ENCODE measurements at regions not wholly inside any gene's neighbourhood (a gene's known extent, or its start where the extent isn't known, plus 50 kb on each side); places are given as distances from the start of the nearest gene placed in this dataset.

DNA sequence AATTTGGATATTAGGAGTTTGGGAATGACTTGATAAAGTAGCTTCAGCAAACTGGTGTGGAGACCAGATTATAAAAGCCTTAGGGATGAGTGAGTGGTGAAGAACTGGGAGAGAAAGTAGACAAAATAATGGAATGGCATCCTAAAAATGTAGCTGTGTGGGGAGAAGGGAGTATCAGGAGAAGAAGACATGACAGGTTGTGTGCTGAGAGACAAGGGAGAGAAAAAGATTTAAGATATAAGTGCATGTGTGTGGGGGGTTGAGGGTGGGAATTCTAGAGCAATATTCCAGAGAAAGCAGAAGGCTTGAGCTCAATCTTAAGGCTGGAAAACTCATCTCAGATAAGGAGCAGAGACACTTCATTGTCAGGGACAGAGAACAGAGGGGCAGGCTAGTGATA is 159.5 kb downstream of the HNMT start:
- H3K4me2 ChIP-seq, result no peak overlapping the region
- no peaks in the 10 kb centered on the region for H3K4me1 ChIP-seq
- H3K9ac ChIP-seq, result no peak overlapping the region
- H3K27ac ChIP-seq, result no peak overlapping the region
- H4K20me1 ChIP-seq, result no peaks in the 10 kb centered on the region
- H3K4me3 ChIP-seq, result no peak overlapping the region
- no peaks in the 10 kb centered on the region for H3K9me3 ChIP-seq
- H3K27me3 ChIP-seq, result no peaks in the 10 kb centered on the region
- no peak for TF ChIP-seq Cebpa-rat (IDR thresholded peaks at IDR 0.05)
- no peaks in the 10 kb centered on the region for H3K36me3 ChIP-seq

DNA sequence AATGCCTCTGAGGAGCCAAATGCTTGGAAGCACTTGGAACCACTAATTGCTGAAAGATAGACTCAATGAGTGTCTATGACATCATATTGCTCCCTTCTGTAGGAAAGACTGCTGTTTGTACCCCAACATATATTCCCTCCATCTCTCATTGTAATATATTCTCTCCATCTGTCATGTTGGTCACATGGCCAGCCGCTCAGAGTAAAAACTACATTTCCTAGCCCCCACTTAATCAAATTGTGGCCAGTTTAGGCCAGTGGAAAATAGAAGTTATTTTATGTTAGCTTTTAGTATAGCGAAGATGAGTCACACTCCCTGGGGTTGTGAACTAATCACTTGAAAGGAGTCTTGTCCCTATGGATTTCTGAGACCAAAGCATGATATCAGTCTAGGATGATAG is 160.2 kb downstream of the HNMT start:
- Histone ChIP-seq H3K4me3 (no peak overlapping the region), H3K27ac (no peak overlapping the region), H3K4me1 (no peaks in the 10 kb centered on the region)

DNA sequence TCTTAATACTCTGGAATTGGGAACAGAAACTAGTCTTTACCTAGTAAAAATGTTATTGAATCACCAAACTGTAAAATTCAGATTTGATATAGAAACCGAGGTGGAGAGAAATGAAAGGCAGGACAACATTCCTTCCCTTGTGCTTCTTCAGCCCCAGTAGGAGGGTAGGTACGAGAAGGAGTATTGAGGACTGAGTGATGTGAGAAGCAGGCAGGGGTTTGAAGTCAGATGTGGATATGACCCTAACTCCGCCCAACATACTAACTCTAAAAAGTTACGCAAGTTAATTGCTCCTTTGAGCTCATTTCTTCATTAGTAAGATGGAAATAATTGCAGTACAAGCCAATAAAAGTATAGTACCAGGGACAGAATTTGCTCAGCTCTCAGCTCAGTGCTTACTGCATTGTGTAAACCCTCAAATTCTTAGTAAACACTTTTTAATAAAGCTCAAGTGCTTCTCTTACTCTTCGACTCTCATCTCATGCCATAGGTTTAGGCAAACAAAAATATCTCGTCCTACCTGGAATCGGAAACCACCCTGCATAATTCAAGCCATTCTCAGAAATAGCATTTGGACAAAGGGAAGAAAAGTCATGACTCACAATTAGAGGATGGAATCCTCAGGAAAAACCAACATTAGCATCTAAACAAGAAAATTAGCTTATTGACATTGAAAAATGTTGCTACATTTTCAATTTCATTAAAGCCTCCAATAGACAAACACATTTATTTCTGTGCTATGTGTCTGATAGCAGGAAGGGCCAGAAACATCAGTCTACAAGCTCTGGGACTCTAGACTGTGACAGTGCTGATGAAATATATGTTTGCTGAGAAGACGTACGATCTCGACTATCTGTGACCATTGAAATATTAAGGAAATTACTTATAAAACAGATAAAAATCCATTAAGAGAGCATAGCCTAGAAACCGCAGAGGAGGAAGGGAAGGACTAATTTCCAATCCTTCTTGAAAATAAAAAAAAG is 161.3 kb downstream of the HNMT start:
- TF ChIP-seq Cebpa-rat (IDR thresholded peaks at IDR 0.05), result no peak
- no peaks in the 10 kb centered on the region for H3K27me3 ChIP-seq
- no peaks in the 10 kb centered on the region for H3K4me1 ChIP-seq
- H3K4me2 ChIP-seq, result no peak overlapping the region
- no peak overlapping the region for H3K4me3 ChIP-seq
- no peak overlapping the region for H3K9ac ChIP-seq
- no peaks in the 10 kb centered on the region for H4K20me1 ChIP-seq
- H3K27ac ChIP-seq, result no peak overlapping the region
- H3K36me3 ChIP-seq, result no peaks in the 10 kb centered on the region
- H3K9me3 ChIP-seq, result no peaks in the 10 kb centered on the region

More for the DNA sequence above, 160.2 kb downstream of the HNMT start:
- no peak for TF ChIP-seq Cebpa-rat (IDR thresholded peaks at IDR 0.05)
- Histone ChIP-seq H4K20me1 (no peaks in the 10 kb centered on the region), H3K27me3 (no peaks in the 10 kb centered on the region), H3K9me3 (no peaks in the 10 kb centered on the region), H3K36me3 (no peaks in the 10 kb centered on the region), H3K9ac (no peak overlapping the region), H3K4me2 (no peak overlapping the region)

DNA sequence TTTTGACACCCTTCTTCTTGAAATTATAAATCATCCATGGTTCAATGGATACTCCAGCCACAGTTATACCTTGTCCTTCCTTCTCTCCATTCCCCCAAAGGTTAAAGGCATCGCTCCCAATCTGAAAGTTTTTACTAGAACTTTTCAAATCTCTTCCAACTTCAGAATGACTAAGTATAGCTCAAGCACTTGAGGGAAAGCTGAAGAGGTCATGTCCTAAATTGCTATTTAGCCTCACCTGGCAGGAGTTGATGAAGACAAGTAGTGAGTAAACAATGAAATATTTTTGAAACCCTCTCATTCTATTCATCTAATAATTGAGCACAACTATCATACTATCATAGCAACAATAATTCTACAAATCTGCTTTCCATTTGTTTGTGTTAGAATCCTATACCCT is 167.8 kb downstream of the HNMT start:
- Histone ChIP-seq H3K4me3 (no peak overlapping the region), H3K9me3 (no peaks in the 10 kb centered on the region), H3K27ac (no peak overlapping the region), H3K9ac (no peak overlapping the region), H3K27me3 (no peaks in the 10 kb centered on the region), H3K36me3 (no peaks in the 10 kb centered on the region), H4K20me1 (no peaks in the 10 kb centered on the region), H3K4me1 (no peaks in the 10 kb centered on the region), H3K4me2 (no peak overlapping the region)
- TF ChIP-seq Cebpa-rat (IDR thresholded peaks at IDR 0.05), result no peak

DNA sequence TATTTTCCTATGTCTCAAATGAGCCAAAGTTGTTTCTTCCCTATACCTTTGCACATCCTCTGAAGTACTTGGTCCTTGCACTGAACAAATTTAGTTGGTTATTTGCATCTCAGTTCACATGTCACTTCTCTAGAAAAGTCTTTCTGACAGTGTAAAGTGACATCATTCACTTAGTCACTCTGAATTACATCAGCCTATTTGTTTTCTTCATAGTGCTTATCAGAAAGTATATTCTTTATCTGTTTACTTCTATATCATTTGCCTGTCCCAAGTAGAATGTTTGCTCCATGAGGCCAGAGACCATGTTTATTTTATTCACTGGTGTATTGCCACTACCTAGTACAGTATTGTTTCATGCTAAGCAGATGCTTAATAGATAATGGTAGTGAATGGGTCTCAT is 173.7 kb downstream of the HNMT start:
- Histone ChIP-seq H3K9ac (no peak overlapping the region), H3K4me3 (no peak overlapping the region), H3K4me2 (no peak overlapping the region), H3K36me3 (no peaks in the 10 kb centered on the region), H4K20me1 (no peaks in the 10 kb centered on the region), H3K27me3 (no peaks in the 10 kb centered on the region), H3K9me3 (no peaks in the 10 kb centered on the region), H3K4me1 (no peaks in the 10 kb centered on the region), H3K27ac (no peak overlapping the region)
- TF ChIP-seq Cebpa-rat (IDR thresholded peaks at IDR 0.05), result no peak

DNA sequence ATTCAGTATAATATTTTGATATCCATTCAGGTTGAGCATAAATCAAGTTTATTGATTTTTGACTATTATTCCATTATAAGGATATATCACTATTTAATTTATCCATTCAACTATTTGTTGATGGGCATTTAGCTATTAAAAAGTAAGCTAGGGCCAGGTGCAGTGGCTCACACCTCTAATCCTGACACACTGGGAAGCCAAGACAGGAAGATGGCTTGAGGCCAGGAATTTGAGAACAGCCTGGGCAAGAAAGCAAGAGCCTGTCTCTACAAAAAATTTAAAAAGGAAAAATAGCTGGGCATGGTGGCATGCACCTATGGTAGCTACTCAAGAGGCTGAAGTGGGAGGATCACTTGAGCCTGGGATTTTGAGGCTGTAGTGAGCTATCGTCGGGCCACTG is 183.5 kb downstream of the HNMT start:
- Histone ChIP-seq H3K27ac (no peak overlapping the region), H3K4me3 (no peak overlapping the region), H3K27me3 (no peaks in the 10 kb centered on the region), H3K4me1 (no peaks in the 10 kb centered on the region), H3K36me3 (no peaks in the 10 kb centered on the region), H3K9ac (no peak overlapping the region), H4K20me1 (no peaks in the 10 kb centered on the region), H3K4me2 (no peak overlapping the region), H3K9me3 (no peaks in the 10 kb centered on the region)
- TF ChIP-seq Cebpa-rat (IDR thresholded peaks at IDR 0.05), result no peak

DNA sequence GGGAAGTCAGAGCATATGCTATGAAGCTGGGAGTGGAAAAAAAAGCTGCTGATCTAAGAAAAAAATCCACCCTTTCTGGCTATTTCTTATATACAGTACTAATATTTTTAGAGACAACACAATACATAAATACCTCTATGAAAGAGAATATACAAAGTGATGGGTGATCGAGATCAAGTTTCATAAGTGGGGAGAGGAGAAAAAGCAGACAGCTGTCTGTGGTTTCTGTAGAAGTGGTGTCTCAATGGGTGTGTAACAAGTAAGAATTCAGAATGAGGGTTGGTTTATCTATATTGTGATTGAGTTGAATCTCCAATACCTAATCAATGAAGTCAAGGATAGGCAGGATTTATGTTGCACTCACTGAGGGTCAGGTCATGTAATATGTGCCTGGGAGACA is 191.0 kb downstream of the HNMT start:
- no peaks in the 10 kb centered on the region for H4K20me1 ChIP-seq
- no peak overlapping the region for H3K27ac ChIP-seq
- no peaks in the 10 kb centered on the region for H3K9me3 ChIP-seq
- H3K4me2 ChIP-seq, result no peak overlapping the region
- H3K27me3 ChIP-seq, result no peaks in the 10 kb centered on the region
- no peak overlapping the region for H3K9ac ChIP-seq
- H3K36me3 ChIP-seq, result no peaks in the 10 kb centered on the region
- no peaks in the 10 kb centered on the region for H3K4me1 ChIP-seq
- TF ChIP-seq Cebpa-rat (IDR thresholded peaks at IDR 0.05), result no peak
- H3K4me3 ChIP-seq, result no peak overlapping the region

DNA sequence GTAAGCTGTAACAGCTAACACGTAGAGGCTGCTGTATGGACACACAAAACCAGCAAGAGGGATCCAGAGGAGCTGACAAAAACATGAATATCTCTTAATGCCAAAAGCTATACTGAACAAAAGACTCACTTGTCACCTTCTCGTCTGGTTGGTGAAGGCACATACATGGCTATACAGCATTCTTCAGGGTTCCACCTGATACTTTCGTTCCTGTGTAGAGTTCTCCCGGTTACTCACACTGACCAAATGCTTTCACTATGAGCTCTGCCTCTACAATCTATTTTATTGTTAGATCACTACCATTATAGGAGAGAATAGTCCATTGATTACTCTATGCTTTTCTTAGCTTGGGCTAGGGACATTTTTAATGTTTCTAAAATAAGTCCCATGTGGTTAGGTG is 193.1 kb downstream of the HNMT start:
- H3K27ac ChIP-seq, result no peak overlapping the region
- H3K4me2 ChIP-seq, result no peak overlapping the region
- no peak for TF ChIP-seq Cebpa-rat (IDR thresholded peaks at IDR 0.05)
- H3K4me3 ChIP-seq, result no peak overlapping the region
- H3K27me3 ChIP-seq, result no peaks in the 10 kb centered on the region
- H3K9me3 ChIP-seq, result no peaks in the 10 kb centered on the region
- no peaks in the 10 kb centered on the region for H3K36me3 ChIP-seq
- H3K4me1 ChIP-seq, result no peaks in the 10 kb centered on the region
- H3K9ac ChIP-seq, result no peak overlapping the region
- no peaks in the 10 kb centered on the region for H4K20me1 ChIP-seq

DNA sequence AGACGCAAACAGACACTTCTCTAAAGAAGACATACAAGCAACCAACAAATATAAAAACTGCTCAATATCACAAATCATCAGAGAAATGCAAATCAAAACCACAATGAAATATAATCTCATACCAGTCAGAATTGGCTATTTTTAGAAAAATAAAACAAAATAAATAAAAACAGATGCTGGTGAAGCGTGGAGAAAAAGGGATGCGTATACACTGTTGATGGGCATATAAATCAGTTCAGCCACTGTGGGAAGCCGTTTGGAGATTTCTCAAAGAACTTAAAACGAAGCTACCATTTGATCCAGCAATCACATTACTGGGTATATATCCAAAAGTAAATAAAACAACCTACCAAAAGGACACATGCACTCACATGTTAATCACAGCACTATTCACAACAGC is 206.2 kb downstream of the HNMT start:
- Histone ChIP-seq H3K27ac (no peak overlapping the region), H3K4me3 (no peak overlapping the region), H3K4me2 (no peak overlapping the region), H3K4me1 (no peaks in the 10 kb centered on the region), H3K27me3 (no peaks in the 10 kb centered on the region), H3K9me3 (peaks cover 11% of the 10 kb centered on the region), H3K9ac (no peak overlapping the region), H4K20me1 (no peaks in the 10 kb centered on the region), H3K36me3 (no peaks in the 10 kb centered on the region)
- no peak for TF ChIP-seq Cebpa-rat (IDR thresholded peaks at IDR 0.05)

DNA sequence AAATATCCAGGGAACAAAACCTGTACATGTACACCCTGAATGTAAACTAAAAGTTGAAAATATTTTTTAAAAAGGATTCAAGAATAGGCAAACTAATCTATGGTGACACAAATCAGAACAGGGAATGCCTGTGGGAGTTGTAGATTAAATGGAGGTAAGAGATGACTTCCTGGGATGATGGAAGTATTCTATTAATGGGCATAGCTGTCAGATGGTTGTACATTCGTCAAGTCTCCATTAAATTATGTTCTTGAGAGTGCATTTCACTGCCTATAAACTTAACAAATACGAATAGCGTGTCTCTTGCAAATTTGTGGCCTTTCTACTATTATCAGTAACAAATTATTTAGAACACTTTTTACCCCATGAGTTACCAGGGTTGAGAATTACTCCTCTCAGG is 207.0 kb downstream of the HNMT start:
- H3K4me1 ChIP-seq, result no peaks in the 10 kb centered on the region
- no peak overlapping the region for H3K4me2 ChIP-seq
- peaks cover 3% of the 10 kb centered on the region; the same call in 1 of the 2 replicates for H3K9me3 ChIP-seq
- H3K9ac ChIP-seq, result no peak overlapping the region
- H3K36me3 ChIP-seq, result no peaks in the 10 kb centered on the region
- H3K27ac ChIP-seq, result no peak overlapping the region
- TF ChIP-seq Cebpa-rat (IDR thresholded peaks at IDR 0.05), result no peak
- no peaks in the 10 kb centered on the region for H3K27me3 ChIP-seq
- no peaks in the 10 kb centered on the region for H4K20me1 ChIP-seq
- H3K4me3 ChIP-seq, result no peak overlapping the region

All from BLaER1 (cell line).